K562 (cell line): ENCODE measurements at regions not wholly inside any gene's neighbourhood (a gene's known extent, or its start where the extent isn't known, plus 50 kb on each side); places are given as distances from the start of the nearest gene placed in this dataset.
A peak's percentile ranks its signal among the peaks of the same experiment; 100 is the strongest.

Experiments
- CEBPB ChIP-seq: fragments of 450-650 bp; IDR thresholded peaks from 2 replicates; pipeline ENCODE4 v1.6.1; 2016; ENCODE audit warnings: missing genetic modification characterization, missing compliant biosample characterization
- GATAD2B ChIP-seq: fragments of 450-650 bp; IDR thresholded peaks from 2 replicates; pipeline ENCODE4 v1.6.1; 2017; ENCODE audit warnings: mild to moderate bottlenecking, borderline replicate concordance
- NR2F6 ChIP-seq: fragments of 450-650 bp; formaldehyde crosslinking; IDR thresholded peaks from 2 replicates; pipeline ENCODE4 v1.4.0; 2020; ENCODE audit warnings: mild to moderate bottlenecking
- POLR2H ChIP-seq: IDR thresholded peaks from 2 replicates; pipeline ENCODE4 v1.6.1; 2016; ENCODE audit warnings: missing genetic modification characterization, low read depth, mild to moderate bottlenecking, control low read depth, missing compliant biosample characterization, moderate library complexity
- RBM25 ChIP-seq: fragments of 200-400 bp; formaldehyde crosslinking; IDR thresholded peaks from 2 replicates; pipeline ENCODE4 v1.6.1; 2018; ENCODE audit warnings: low read length, low read depth, moderate library complexity; ENCODE audit not compliant: severe bottlenecking
- SFPQ ChIP-seq: fragments of 200-400 bp; formaldehyde crosslinking; IDR thresholded peaks from 2 replicates; pipeline ENCODE4 v1.6.1; 2017; ENCODE audit warnings: mild to moderate bottlenecking, low read depth, low read length, moderate library complexity
- SMARCA4 ChIP-seq: fragments of 450-650 bp; IDR thresholded peaks from 2 replicates; pipeline ENCODE4 v1.6.1; 2016
- ZHX1 ChIP-seq: fragments of 150-350 bp; conservative IDR thresholded peaks from 2 replicates; pipeline ENCODE4 v1.6.1; 2014; ENCODE audit warnings: low read length
- ZNF239 ChIP-seq: fragments of 250-450 bp; sonication (Bioruptor Pico); IDR thresholded peaks from 2 replicates; pipeline ENCODE4 v1.4.0; 2020; ENCODE audit warnings: mild to moderate bottlenecking
- ZNF592 ChIP-seq: fragments of 450-650 bp; IDR thresholded peaks from 2 replicates; pipeline ENCODE4 v1.6.1; 2017; ENCODE audit warnings: antibody characterized with exemption, mild to moderate bottlenecking

- TF ChIP-seq ZNF592 (peak; percentile 6), SFPQ (no peak), GATAD2B (no peak), NR2F6 (CRISPR knock-in tag) (no peak), CEBPB (peak; percentile 69), ZHX1 (no peak), POLR2H (tag) (0 out of 2 replicates have a peak, but pooled peaks have one; percentile 1), SMARCA4 (0 out of 2 replicates have a peak, but pooled peaks have one; percentile 6), RBM25 (peak; percentile 27), ZNF239 (CRISPR knock-in tag) (peak; percentile 93)
These were observed 109.4 kb downstream of the ARF6 start (continued) for GRCh38 chr14:50001999-50002925.
